ENCODE measurements at regions not wholly inside any gene's neighbourhood (a gene's known extent, or its start where the extent isn't known, plus 50 kb on each side); places are given as distances from the start of the nearest gene placed in this dataset.

DNA sequence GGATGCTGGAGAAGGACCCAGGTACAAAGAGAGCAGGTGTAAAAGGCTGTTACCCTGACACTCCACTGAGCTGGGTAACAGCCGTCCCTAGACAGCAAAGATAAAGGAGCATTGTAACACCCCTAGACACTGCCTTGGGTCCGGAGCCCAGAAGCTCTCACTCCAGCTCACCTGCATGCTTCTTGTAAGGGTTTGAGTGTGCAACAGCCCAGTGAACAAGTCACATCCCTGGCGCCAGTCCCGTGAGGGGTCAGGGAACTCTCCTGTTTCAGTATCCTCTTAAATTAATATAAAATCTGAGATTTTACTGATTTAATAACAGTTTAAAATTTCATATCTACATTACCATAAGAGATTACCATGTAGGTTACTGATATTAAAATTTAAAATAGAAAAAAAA lies 124.8 kb upstream of the LMO3 start:
- TF ChIP-seq CTCF (IDR thresholded peaks at IDR 0.05), result no peak

DNA sequence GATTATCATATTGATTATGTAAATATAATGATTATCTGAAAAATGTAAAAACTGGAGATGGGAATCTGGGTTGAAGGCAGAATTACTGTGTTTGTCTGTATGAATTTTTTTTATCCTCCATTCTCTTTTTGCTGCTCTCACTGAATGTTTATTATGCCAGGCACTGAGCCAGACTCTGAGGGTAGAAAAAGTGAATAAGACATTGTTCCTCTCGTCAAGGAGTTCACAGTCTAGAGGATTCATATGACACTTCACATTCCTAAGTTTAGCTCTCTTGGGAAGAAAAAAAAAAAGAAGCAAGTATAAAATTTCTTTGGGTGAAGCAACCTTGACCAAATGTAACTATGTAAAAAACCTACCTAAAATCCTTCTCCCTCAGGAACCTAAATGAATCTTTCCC lies 120.9 kb upstream of the LMO3 start:
- no peak for TF ChIP-seq CTCF (IDR thresholded peaks at IDR 0.05)

DNA sequence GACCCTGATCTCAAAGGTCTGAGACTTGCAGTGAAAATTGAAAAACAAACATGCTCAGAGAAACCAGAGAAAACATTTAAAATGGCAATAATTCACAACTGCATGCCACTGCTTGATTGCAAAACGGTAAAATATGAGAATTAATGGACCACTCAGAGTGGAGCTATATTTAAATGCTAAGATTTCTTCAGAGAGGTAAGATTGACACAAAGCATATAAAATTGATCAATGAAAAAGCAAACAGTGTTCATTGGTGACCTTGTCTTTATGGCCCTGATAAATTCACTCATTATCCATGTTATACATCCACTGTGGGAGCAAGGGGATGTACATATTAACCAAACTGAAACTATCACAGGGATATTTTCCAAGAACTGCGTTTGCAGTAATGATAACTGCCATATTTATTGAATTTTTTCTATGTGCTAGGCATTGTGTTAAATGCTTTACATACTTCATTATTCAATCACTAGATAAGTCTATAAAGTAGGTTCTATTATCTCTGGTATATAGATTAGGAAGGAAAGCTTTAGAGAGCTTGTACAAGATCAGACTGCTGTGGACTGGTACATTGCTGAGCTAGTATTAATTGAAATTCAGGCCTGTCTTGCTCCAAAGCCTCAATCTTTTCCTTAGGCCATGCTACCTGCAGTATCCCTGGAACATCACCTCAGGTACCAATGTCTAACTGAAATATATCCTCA lies 113.9 kb upstream of the LMO3 start:
- no peak for TF ChIP-seq CTCF (IDR thresholded peaks at IDR 0.05)

GRCh38 chr12:16716928-16717327 lies 111.0 kb upstream of the LMO3 start:
- no peak for TF ChIP-seq CTCF (IDR thresholded peaks at IDR 0.05)

DNA sequence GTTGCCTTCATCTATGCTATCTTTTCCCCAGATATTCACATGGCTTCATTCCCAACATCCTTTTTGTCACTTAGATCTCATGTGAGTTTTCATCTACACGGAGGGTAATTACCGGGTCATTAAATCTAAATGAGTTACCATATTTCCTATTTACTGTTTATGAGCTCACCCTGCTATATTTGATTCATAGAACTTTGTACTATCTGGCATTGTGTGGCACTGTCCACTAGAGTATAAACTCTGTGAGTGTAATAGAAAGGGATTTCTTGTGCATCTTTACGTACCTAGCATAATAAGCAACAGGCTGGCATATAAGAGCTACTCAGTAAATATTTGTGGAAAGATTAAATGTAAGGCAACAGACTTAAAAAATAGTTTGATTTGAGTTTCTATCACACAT lies 86.1 kb upstream of the LMO3 start:
- no peak for TF ChIP-seq CTCF (IDR thresholded peaks at IDR 0.05)

DNA sequence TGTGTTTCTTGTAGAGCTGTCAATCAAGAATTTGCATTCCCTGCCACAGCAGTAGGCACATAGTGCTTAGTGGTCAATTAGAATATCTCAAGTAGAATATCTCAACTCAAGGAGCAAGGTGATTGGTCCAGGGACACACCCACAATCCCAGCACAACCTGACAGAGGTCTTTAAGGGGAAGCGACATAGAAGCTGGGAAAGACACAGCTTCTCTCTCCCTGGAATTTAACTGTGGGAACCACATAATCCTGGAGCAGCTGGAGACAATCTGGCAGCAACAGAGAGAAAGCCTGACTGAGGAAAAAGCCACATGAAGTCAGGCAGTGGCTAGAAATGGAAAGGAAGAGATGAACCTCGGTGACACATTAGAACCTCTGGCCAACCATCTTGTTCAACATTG lies 85.7 kb upstream of the LMO3 start:
- no peak for TF ChIP-seq CTCF (IDR thresholded peaks at IDR 0.05)

GRCh38 chr12:16688200-16688599 lies 82.2 kb upstream of the LMO3 start:
- TF ChIP-seq CTCF (IDR thresholded peaks at IDR 0.05), result no peak

GRCh38 chr12:16685107-16685506 lies 79.1 kb upstream of the LMO3 start:
- TF ChIP-seq CTCF (IDR thresholded peaks at IDR 0.05), result no peak

Measured in LNCAP (cell line).